Right lobe of liver (tissue), 6 donors: ENCODE measurements at regions not wholly inside any gene's neighbourhood (a gene's known extent, or its start where the extent isn't known, plus 50 kb on each side); places are given as distances from the start of the nearest gene placed in this dataset.

Source experiments
- ATAC-seq, 4 donors: fragments of 200-7000 bp; cut with Tn5 transposase; one replicate each; pipeline ENCODE4 v1.9.1; 2020; ENCODE audit warnings: mild to moderate bottlenecking in 4 of 4, moderate library complexity in 4 of 4
- DNase-seq, 3 donors: peaks; one replicate each; pipeline ENCODE4 v3.0.0-alpha.2; 2020
- H3K27ac ChIP-seq, 3 donors: fragments of 200-600 bp; one replicate each; pipeline ENCODE4 v1.8.0; 2022
- H3K27me3 ChIP-seq, 2 donors: fragments of 200-600 bp; one replicate each; pipeline ENCODE4 v1.8.0; 2022
- H3K36me3 ChIP-seq, 4 donors: fragments of 200-600 bp; sonication (generic) in 1 of 4; one replicate each; pipeline versions ENCODE4 v1.5.1 to v1.8.0; 2017 to 2022; ENCODE audit warnings: control low read depth in 1 of 4
- H3K4me1 ChIP-seq, 4 donors: fragments of 200-600 bp; sonication (generic) in 1 of 4; one replicate each; pipeline versions ENCODE4 v1.5.1 to v1.8.0; 2017 to 2022; ENCODE audit warnings: control low read depth in 1 of 4
- H3K4me3 ChIP-seq, 3 donors: fragments of 200-600 bp; one replicate each; pipeline ENCODE4 v1.8.0; 2022
- H3K9me3 ChIP-seq, 4 donors: fragments of 200-600 bp; sonication (generic) in 1 of 4; one replicate each; pipeline versions ENCODE4 v1.5.1 to v1.8.0; 2017 to 2022; ENCODE audit warnings: control low read depth in 1 of 4
- POLR2A ChIP-seq: fragments of 450-650 bp; IDR thresholded peaks from one replicate; pipeline ENCODE4 v1.6.1; 2017; ENCODE audit warnings: antibody characterized with exemption, mild to moderate bottlenecking
- WGBS: methylation state at CpG from one replicate; pipeline ENCODE4 v1.1.6; 2018; ENCODE audit warnings: low coverage, low lambda C conversion rate; ENCODE audit not compliant: insufficient coverage; ENCODE audit errors: missing lambda C conversion rate; 5-methylcytosine and 5-hydroxymethylcytosine counted together
- intact Hi-C, 2 donors: fragments of 100-400 bp; cut with DNase I; formaldehyde crosslinking; loops; one replicate each; pipeline versions ENCODE4 v1.11.2 to v1.14.1; 2022
- TF ChIP-seq, protein P1 (sequence below), 4 donors: fragments of 200-600 bp in 3 of 4; fragments of 450-650 bp in 1 of 4; IDR thresholded peaks; one replicate each; pipeline versions ENCODE4 v1.5.1 to v1.8.0; 2016 to 2022; ENCODE audit warnings: antibody characterized with exemption in 4 of 4, mild to moderate bottlenecking in 2 of 4
- donor health status: DM: no; HTN: yes; CAD: no.
- donor health status: DM: no; HTN: no; CAD: no.
- donor health status: DM: no; HTN: no; CAD: no.
- donor health status: DM: no; HTN: yes; CAD: no.
- donor health status: DM: no; HTN: yes; CAD: no.

DNA sequence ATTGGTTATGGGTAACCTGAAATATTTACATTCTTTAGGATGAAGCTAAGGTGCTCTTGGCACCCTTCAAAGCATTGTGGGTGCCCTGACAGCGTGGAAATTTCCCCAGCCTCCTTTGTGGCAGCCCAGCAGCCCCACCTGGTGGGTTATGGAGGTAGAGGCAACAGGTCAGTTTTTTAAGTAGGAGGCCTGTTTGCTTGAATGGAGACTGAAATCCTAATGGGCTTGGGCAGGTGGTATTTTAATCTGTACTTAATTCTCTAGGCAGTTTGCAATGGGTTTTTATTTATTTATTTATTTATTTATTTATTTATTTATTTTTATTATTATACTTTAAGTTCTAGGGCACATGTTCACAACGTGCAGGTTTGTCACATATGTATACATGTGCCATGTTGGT is 139.4 kb downstream of the EPC1 start:
- Histone ChIP-seq H3K27me3 (no peaks in the 10 kb centered on the region), H3K4me3 (no peak overlapping the region), H3K4me1 (no peaks in the 10 kb centered on the region), H3K27ac (no peak overlapping the region), H3K36me3 (no peaks in the 10 kb centered on the region), H3K9me3 (no peaks in the 10 kb centered on the region)
- ATAC-seq (peak; percentile 59 to 72 (median 70)), DNase-seq (peak in 1 of 3 donors; percentile 38)
- intact Hi-C loops: no loop called here
- 17% methylated on average over 1 of the region's 2 CpGs for WGBS
- TF ChIP-seq POLR2A: no peak
- TF ChIP-seq, protein P1, sequence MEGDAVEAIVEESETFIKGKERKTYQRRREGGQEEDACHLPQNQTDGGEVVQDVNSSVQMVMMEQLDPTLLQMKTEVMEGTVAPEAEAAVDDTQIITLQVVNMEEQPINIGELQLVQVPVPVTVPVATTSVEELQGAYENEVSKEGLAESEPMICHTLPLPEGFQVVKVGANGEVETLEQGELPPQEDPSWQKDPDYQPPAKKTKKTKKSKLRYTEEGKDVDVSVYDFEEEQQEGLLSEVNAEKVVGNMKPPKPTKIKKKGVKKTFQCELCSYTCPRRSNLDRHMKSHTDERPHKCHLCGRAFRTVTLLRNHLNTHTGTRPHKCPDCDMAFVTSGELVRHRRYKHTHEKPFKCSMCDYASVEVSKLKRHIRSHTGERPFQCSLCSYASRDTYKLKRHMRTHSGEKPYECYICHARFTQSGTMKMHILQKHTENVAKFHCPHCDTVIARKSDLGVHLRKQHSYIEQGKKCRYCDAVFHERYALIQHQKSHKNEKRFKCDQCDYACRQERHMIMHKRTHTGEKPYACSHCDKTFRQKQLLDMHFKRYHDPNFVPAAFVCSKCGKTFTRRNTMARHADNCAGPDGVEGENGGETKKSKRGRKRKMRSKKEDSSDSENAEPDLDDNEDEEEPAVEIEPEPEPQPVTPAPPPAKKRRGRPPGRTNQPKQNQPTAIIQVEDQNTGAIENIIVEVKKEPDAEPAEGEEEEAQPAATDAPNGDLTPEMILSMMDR (IDR thresholded peaks at IDR 0.05): peak; percentile 29 to 57 (median 44)

DNA sequence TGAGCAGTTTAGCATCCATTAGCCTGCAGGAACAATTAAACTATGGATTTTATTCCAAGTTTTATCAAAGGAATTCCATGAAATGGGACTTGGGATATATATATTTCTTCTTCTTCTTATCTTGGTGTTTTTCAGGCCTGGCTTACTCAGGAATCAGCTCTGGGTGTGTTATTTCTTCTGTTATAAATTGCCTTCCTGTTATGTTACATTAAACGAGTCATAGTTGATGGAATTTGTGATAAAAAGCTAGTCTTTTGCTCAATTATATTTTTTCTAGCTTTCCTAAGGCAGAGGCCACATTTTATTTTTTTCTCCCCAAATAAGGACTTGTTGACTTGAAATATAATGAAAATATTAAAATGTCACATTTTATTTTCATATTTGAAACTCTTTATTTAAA is 141.3 kb downstream of the EPC1 start:
- no peak for TF ChIP-seq POLR2A
- TF ChIP-seq, protein P1 (IDR thresholded peaks at IDR 0.05): no peak
- H3K4me3 ChIP-seq: no peak overlapping the region
- H3K27me3 ChIP-seq: no peaks in the 10 kb centered on the region
- no peaks in the 10 kb centered on the region for H3K36me3 ChIP-seq
- no peak for DNase-seq
- H3K4me1 ChIP-seq: no peaks in the 10 kb centered on the region
- intact Hi-C loops: no loop called here
- no peak overlapping the region for H3K27ac ChIP-seq
- no peaks in the 10 kb centered on the region for H3K9me3 ChIP-seq
- WGBS: 31% methylated on average over 1 of the region's 1 CpG
- no peak for ATAC-seq

DNA sequence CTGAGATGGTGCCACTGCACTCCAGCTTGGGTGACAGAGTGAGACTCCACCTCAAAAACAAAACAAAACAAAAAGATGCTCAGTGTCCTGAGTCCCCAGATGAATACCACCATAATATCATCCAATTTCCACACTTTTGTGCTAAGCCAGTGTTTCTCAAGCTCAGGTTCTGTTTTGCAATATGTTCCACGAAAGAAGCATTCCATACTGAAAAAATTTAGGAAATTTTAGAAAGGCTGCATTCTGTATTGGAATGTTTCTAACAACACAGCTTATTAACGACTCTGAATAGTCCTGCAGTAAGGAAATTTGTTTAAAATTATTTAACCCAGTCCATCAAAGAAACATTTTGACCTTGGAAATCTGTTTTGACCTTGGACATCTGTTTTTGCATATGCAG is 142.4 kb downstream of the EPC1 start:
- Histone ChIP-seq H3K36me3 (no peaks in the 10 kb centered on the region), H3K27me3 (no peaks in the 10 kb centered on the region), H3K27ac (no peak overlapping the region), H3K9me3 (no peaks in the 10 kb centered on the region), H3K4me1 (no peaks in the 10 kb centered on the region), H3K4me3 (no peak overlapping the region)
- no peak for DNase-seq
- ATAC-seq: no peak
- intact Hi-C loops: no loop called here
- WGBS: 58% methylated on average over 2 of the region's 2 CpGs
- no peak for TF ChIP-seq POLR2A
- TF ChIP-seq, protein P1 (IDR thresholded peaks at IDR 0.05): no peak

DNA sequence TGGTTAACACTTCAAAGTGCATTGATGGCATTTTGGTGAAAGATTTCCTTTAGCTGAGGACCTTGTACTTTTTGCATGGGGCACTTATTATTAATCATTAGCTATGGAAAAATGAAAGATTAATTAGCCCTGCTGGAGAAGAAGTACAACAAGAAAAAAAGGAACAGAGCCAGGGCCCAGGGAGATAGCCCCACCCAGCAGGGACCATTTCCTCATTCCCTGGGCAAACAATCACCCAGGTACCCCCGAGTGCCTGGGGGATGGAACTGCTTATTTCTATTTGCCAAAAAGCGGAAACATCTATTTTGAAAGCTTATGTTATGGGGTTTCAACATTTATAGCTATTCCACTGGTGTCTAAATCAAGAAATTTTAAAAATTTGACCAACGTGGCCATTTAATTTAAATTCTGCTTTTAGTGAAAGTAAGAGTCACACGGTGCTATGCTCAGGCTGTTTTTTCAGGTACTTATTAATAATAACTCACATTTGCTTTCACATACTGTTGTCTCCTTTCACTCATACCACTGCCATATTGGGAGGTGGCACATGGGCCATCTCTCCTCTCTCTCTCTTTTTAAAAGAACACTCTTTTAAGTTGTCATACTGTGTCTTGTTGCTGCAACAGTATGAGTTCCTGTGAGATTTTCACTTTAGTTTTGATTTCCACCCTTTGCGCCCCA is 143.6 kb upstream of the KIF5B start:
- intact Hi-C loops: no loop called here
- Histone ChIP-seq H3K4me1 (no peaks in the 10 kb centered on the region), H3K27me3 (no peaks in the 10 kb centered on the region), H3K36me3 (no peaks in the 10 kb centered on the region), H3K27ac (no peak overlapping the region), H3K9me3 (no peaks in the 10 kb centered on the region), H3K4me3 (no peak overlapping the region)
- 49% methylated on average over 5 of the region's 5 CpGs for WGBS
- DNase-seq (no peak), ATAC-seq (peak; percentile 46 to 64 (median 60))
- TF ChIP-seq POLR2A: no peak
- TF ChIP-seq, protein P1 (IDR thresholded peaks at IDR 0.05): no peak
